Activated naive CD8-positive, alpha-beta T cell treated with anti-CD3 and anti-CD28 coated beads for 36 hours (primary cell): ENCODE measurements at regions not wholly inside any gene's neighbourhood (a gene's known extent, or its start where the extent isn't known, plus 50 kb on each side); places are given as distances from the start of the nearest gene placed in this dataset.

Source experiments
- DNase-seq: peaks from one replicate; pipeline ENCODE4 v3.0.0; 2021
- H3K27ac Mint-ChIP-seq: one replicate; pipeline ENCODE4 v1.8.0; 2022; ENCODE audit warnings: mild to moderate bottlenecking, moderate library complexity, mixed read lengths
- H3K27me3 Mint-ChIP-seq: one replicate; pipeline ENCODE4 v1.8.0; 2022; ENCODE audit warnings: mild to moderate bottlenecking, mixed read lengths
- H3K36me3 Mint-ChIP-seq: one replicate; pipeline ENCODE4 v1.8.0; 2021; ENCODE audit warnings: mild to moderate bottlenecking, mixed read lengths
- H3K4me1 Mint-ChIP-seq: one replicate; pipeline ENCODE4 v1.8.0; 2021; ENCODE audit warnings: mixed read lengths
- H3K4me3 Mint-ChIP-seq: one replicate; pipeline ENCODE4 v1.8.0; 2022; ENCODE audit warnings: mild to moderate bottlenecking, moderate library complexity, mixed read lengths
- H3K9me3 Mint-ChIP-seq: one replicate; pipeline ENCODE4 v1.8.0; 2022; ENCODE audit warnings: mixed read lengths

GRCh38 chr13:104810242-104810641, 1725.2 kb downstream of the EFNB2 start:
- H3K36me3 Mint-ChIP-seq = no peaks in the 10 kb centered on the region
- peaks cover 15% of the 10 kb centered on the region for H3K4me1 Mint-ChIP-seq
- peaks cover 3% of the 10 kb centered on the region for H3K27me3 Mint-ChIP-seq
- no peak overlapping the region for H3K27ac Mint-ChIP-seq
- no peak overlapping the region for H3K4me3 Mint-ChIP-seq
- peak; percentile 7 for DNase-seq
- H3K9me3 Mint-ChIP-seq = peaks cover 2% of the 10 kb centered on the region

GRCh38 chr13:104809483-104809882, 1726.0 kb downstream of the EFNB2 start:
- Mint-ChIP-seq H3K4me1 (peaks cover 15% of the 10 kb centered on the region), H3K27ac (no peak overlapping the region), H3K4me3 (no peak overlapping the region), H3K27me3 (peaks cover 3% of the 10 kb centered on the region), H3K9me3 (peaks cover 2% of the 10 kb centered on the region), H3K36me3 (no peaks in the 10 kb centered on the region)
- DNase-seq = no peak

GRCh38 chr13:104805346-104805745, 1730.1 kb downstream of the EFNB2 start:
- Mint-ChIP-seq H3K27ac (no peak overlapping the region), H3K4me3 (no peak overlapping the region), H3K9me3 (no peaks in the 10 kb centered on the region), H3K4me1 (peaks cover 8% of the 10 kb centered on the region), H3K27me3 (no peaks in the 10 kb centered on the region), H3K36me3 (no peaks in the 10 kb centered on the region)
- no peak for DNase-seq

GRCh38 chr13:104799152-104799551, 1732.9 kb upstream of the SLC10A2 start:
- Mint-ChIP-seq H3K4me1 (no peaks in the 10 kb centered on the region), H3K36me3 (no peaks in the 10 kb centered on the region), H3K9me3 (no peaks in the 10 kb centered on the region), H3K27ac (no peak overlapping the region), H3K4me3 (no peak overlapping the region), H3K27me3 (no peaks in the 10 kb centered on the region)
- no peak for DNase-seq

- H3K27me3 Mint-ChIP-seq = no peaks in the 10 kb centered on the region
- no peak for DNase-seq
- no peak overlapping the region for H3K27ac Mint-ChIP-seq
- no peaks in the 10 kb centered on the region for H3K9me3 Mint-ChIP-seq
- H3K4me1 Mint-ChIP-seq = no peaks in the 10 kb centered on the region
- H3K36me3 Mint-ChIP-seq = no peaks in the 10 kb centered on the region
- no peak overlapping the region for H3K4me3 Mint-ChIP-seq
These were observed 1732.3 kb upstream of the SLC10A2 start for GRCh38 chr13:104798486-104798885.

GRCh38 chr13:104796581-104796980, 1730.4 kb upstream of the SLC10A2 start:
- no peaks in the 10 kb centered on the region for H3K27me3 Mint-ChIP-seq
- H3K4me3 Mint-ChIP-seq = no peak overlapping the region
- H3K4me1 Mint-ChIP-seq = no peaks in the 10 kb centered on the region
- no peak for DNase-seq
- no peaks in the 10 kb centered on the region for H3K9me3 Mint-ChIP-seq
- no peaks in the 10 kb centered on the region for H3K36me3 Mint-ChIP-seq
- H3K27ac Mint-ChIP-seq = no peak overlapping the region

GRCh38 chr13:104785952-104786351, 1719.7 kb upstream of the SLC10A2 start:
- no peaks in the 10 kb centered on the region for H3K4me1 Mint-ChIP-seq
- no peak overlapping the region for H3K4me3 Mint-ChIP-seq
- no peak for DNase-seq
- no peaks in the 10 kb centered on the region for H3K36me3 Mint-ChIP-seq
- no peaks in the 10 kb centered on the region for H3K27me3 Mint-ChIP-seq
- H3K9me3 Mint-ChIP-seq = no peaks in the 10 kb centered on the region
- no peak overlapping the region for H3K27ac Mint-ChIP-seq

- no peaks in the 10 kb centered on the region for H3K36me3 Mint-ChIP-seq
- H3K27me3 Mint-ChIP-seq = no peaks in the 10 kb centered on the region
- H3K9me3 Mint-ChIP-seq = no peaks in the 10 kb centered on the region
- no peak overlapping the region for H3K27ac Mint-ChIP-seq
- H3K4me3 Mint-ChIP-seq = no peak overlapping the region
- no peak for DNase-seq
- no peaks in the 10 kb centered on the region for H3K4me1 Mint-ChIP-seq
These were observed 1718.7 kb upstream of the SLC10A2 start for GRCh38 chr13:104784891-104785290.

- Mint-ChIP-seq H3K9me3 (no peaks in the 10 kb centered on the region), H3K4me3 (no peak overlapping the region), H3K27me3 (no peaks in the 10 kb centered on the region), H3K27ac (no peak overlapping the region), H3K4me1 (no peaks in the 10 kb centered on the region), H3K36me3 (no peaks in the 10 kb centered on the region)
- no peak for DNase-seq
These were observed 1716.5 kb upstream of the SLC10A2 start for GRCh38 chr13:104782741-104783140.

GRCh38 chr13:104779311-104779993, 1713.2 kb upstream of the SLC10A2 start:
- H3K27ac Mint-ChIP-seq = no peak overlapping the region
- no peak for DNase-seq
- no peaks in the 10 kb centered on the region for H3K27me3 Mint-ChIP-seq
- H3K4me3 Mint-ChIP-seq = no peak overlapping the region
- no peaks in the 10 kb centered on the region for H3K4me1 Mint-ChIP-seq
- no peaks in the 10 kb centered on the region for H3K36me3 Mint-ChIP-seq
- H3K9me3 Mint-ChIP-seq = no peaks in the 10 kb centered on the region

- Mint-ChIP-seq H3K9me3 (no peaks in the 10 kb centered on the region), H3K36me3 (no peaks in the 10 kb centered on the region), H3K4me3 (no peak overlapping the region), H3K27me3 (no peaks in the 10 kb centered on the region), H3K4me1 (peaks cover 11% of the 10 kb centered on the region), H3K27ac (no peak overlapping the region)
- DNase-seq = no peak
These were observed 1707.6 kb upstream of the SLC10A2 start for GRCh38 chr13:104773775-104774174.

GRCh38 chr13:104769545-104769944, 1703.3 kb upstream of the SLC10A2 start:
- no peak overlapping the region for H3K27ac Mint-ChIP-seq
- peaks cover 16% of the 10 kb centered on the region for H3K4me1 Mint-ChIP-seq
- no peaks in the 10 kb centered on the region for H3K36me3 Mint-ChIP-seq
- H3K4me3 Mint-ChIP-seq = no peak overlapping the region
- H3K9me3 Mint-ChIP-seq = no peaks in the 10 kb centered on the region
- no peaks in the 10 kb centered on the region for H3K27me3 Mint-ChIP-seq
- DNase-seq = no peak

- H3K4me3 Mint-ChIP-seq = no peak overlapping the region
- no peaks in the 10 kb centered on the region for H3K9me3 Mint-ChIP-seq
- H3K4me1 Mint-ChIP-seq = peaks cover 16% of the 10 kb centered on the region
- no peak overlapping the region for H3K27ac Mint-ChIP-seq
- peaks cover 1% of the 10 kb centered on the region for H3K27me3 Mint-ChIP-seq
- DNase-seq = no peak
- H3K36me3 Mint-ChIP-seq = no peaks in the 10 kb centered on the region
These were observed 1700.1 kb upstream of the SLC10A2 start for GRCh38 chr13:104766319-104766718.

- H3K27ac Mint-ChIP-seq = no peak overlapping the region
These were observed 1698.4 kb upstream of the SLC10A2 start for GRCh38 chr13:104764600-104764999.

GRCh38 chr13:104759069-104759468, 1692.9 kb upstream of the SLC10A2 start:
- Mint-ChIP-seq H3K4me1 (no peaks in the 10 kb centered on the region), H3K9me3 (no peaks in the 10 kb centered on the region), H3K4me3 (no peak overlapping the region), H3K36me3 (no peaks in the 10 kb centered on the region), H3K27me3 (peaks cover 4% of the 10 kb centered on the region), H3K27ac (no peak overlapping the region)
- no peak for DNase-seq

More at GRCh38 chr13:104764600-104764999, 1698.4 kb upstream of the SLC10A2 start:
- Mint-ChIP-seq H3K4me1 (peaks cover 12% of the 10 kb centered on the region), H3K36me3 (no peaks in the 10 kb centered on the region), H3K27me3 (peaks cover 4% of the 10 kb centered on the region), H3K9me3 (no peaks in the 10 kb centered on the region), H3K4me3 (no peak overlapping the region)
- DNase-seq = no peak

GRCh38 chr13:104757712-104758111, 1691.5 kb upstream of the SLC10A2 start:
- no peaks in the 10 kb centered on the region for H3K9me3 Mint-ChIP-seq
- no peak for DNase-seq

More at GRCh38 chr13:104757712-104758111, 1691.5 kb upstream of the SLC10A2 start:
- Mint-ChIP-seq H3K4me1 (no peaks in the 10 kb centered on the region), H3K4me3 (no peak overlapping the region), H3K27ac (no peak overlapping the region), H3K27me3 (peaks cover 4% of the 10 kb centered on the region), H3K36me3 (no peaks in the 10 kb centered on the region)
